Neural cell (in vitro differentiated cells): ENCODE measurements at regions not wholly inside any gene's neighbourhood (a gene's known extent, or its start where the extent isn't known, plus 50 kb on each side); places are given as distances from the start of the nearest gene placed in this dataset.
"Not testable (repeated sequence)": the region's sequence is repeated elsewhere in the genome, so short reads cannot be mapped to it uniquely, and the experiment has no call there.

Experiments
- EZH2 ChIP-seq: fragments of 200-600, 300-800 bp; shearing (Covaris generic), sonication (generic); IDR thresholded peaks from 2 replicates; pipeline ENCODE4 v1.6.1; 2014; ENCODE audit warnings: antibody characterized with exemption, low read length, borderline replicate concordance, mild to moderate bottlenecking; ENCODE audit not compliant: insufficient read depth, poor library complexity, severe bottlenecking
- TF ChIP-seq, protein P1 (sequence below): fragments of 450-650 bp; IDR thresholded peaks from 2 replicates; pipeline ENCODE4 v1.5.1; 2014; ENCODE audit warnings: antibody characterized with exemption, mild to moderate bottlenecking, moderate library complexity; ENCODE audit not compliant: poor library complexity, severe bottlenecking

GRCh38 chrX:40788698-40789097 lies 53.4 kb upstream of the MED14 start:
- TF ChIP-seq, protein P1, sequence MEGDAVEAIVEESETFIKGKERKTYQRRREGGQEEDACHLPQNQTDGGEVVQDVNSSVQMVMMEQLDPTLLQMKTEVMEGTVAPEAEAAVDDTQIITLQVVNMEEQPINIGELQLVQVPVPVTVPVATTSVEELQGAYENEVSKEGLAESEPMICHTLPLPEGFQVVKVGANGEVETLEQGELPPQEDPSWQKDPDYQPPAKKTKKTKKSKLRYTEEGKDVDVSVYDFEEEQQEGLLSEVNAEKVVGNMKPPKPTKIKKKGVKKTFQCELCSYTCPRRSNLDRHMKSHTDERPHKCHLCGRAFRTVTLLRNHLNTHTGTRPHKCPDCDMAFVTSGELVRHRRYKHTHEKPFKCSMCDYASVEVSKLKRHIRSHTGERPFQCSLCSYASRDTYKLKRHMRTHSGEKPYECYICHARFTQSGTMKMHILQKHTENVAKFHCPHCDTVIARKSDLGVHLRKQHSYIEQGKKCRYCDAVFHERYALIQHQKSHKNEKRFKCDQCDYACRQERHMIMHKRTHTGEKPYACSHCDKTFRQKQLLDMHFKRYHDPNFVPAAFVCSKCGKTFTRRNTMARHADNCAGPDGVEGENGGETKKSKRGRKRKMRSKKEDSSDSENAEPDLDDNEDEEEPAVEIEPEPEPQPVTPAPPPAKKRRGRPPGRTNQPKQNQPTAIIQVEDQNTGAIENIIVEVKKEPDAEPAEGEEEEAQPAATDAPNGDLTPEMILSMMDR = not testable (repeated sequence)
- not testable (repeated sequence) for TF ChIP-seq EZH2
